OCI-M2 (cell line): ENCODE measurements at regions not wholly inside any gene's neighbourhood (a gene's known extent, or its start where the extent isn't known, plus 50 kb on each side); places are given as distances from the start of the nearest gene placed in this dataset.

Experiments
- DNase-seq: peaks from one replicate; lab custom pipeline; 2025; ENCODE audit not compliant: unreplicated experiment; lab: John Stamatoyannopoulos, UW

- DNase-seq = no peak
These were observed 248.1 kb upstream of the RHOBTB1 start for GRCh38 chr10:61192042-61192441.

GRCh38 chr10:61189912-61190311 lies 245.9 kb upstream of the RHOBTB1 start:
- DNase-seq = no peak

- no peak for DNase-seq
These were observed 244.7 kb upstream of the RHOBTB1 start for GRCh38 chr10:61188691-61189090.

GRCh38 chr10:61188101-61188500 lies 244.1 kb upstream of the RHOBTB1 start:
- DNase-seq = no peak

GRCh38 chr10:61187601-61188000 lies 243.6 kb upstream of the RHOBTB1 start:
- DNase-seq = no peak

- no peak for DNase-seq
These were observed 242.4 kb upstream of the RHOBTB1 start for GRCh38 chr10:61186408-61186807.

- no peak for DNase-seq
These were observed 240.4 kb upstream of the RHOBTB1 start for GRCh38 chr10:61184429-61184828.

- DNase-seq = no peak
These were observed 240.0 kb upstream of the RHOBTB1 start for GRCh38 chr10:61183967-61184366.

- no peak for DNase-seq
These were observed 237.8 kb upstream of the RHOBTB1 start for GRCh38 chr10:61181832-61182231.

GRCh38 chr10:61179771-61180170 lies 235.8 kb upstream of the RHOBTB1 start:
- DNase-seq = no peak

- no peak for DNase-seq
These were observed 232.4 kb upstream of the RHOBTB1 start for GRCh38 chr10:61176424-61176823.

- DNase-seq = no peak
These were observed 231.3 kb upstream of the RHOBTB1 start for GRCh38 chr10:61175316-61175715.

- no peak for DNase-seq
These were observed 229.5 kb upstream of the RHOBTB1 start for GRCh38 chr10:61173450-61173849.

- DNase-seq = no peak
These were observed 228.4 kb upstream of the RHOBTB1 start for GRCh38 chr10:61172182-61172926.

GRCh38 chr10:61170594-61170993 lies 226.6 kb upstream of the RHOBTB1 start:
- DNase-seq = no peak

- no peak for DNase-seq
These were observed 225.3 kb upstream of the RHOBTB1 start for GRCh38 chr10:61169294-61169693.

GRCh38 chr10:61166489-61166888 lies 222.5 kb upstream of the RHOBTB1 start:
- no peak for DNase-seq

GRCh38 chr10:61166065-61166464 lies 222.1 kb upstream of the RHOBTB1 start:
- DNase-seq = no peak

GRCh38 chr10:61164458-61165160 lies 220.6 kb upstream of the RHOBTB1 start:
- no peak for DNase-seq

GRCh38 chr10:61163403-61163802 lies 219.4 kb upstream of the RHOBTB1 start:
- DNase-seq = no peak

GRCh38 chr10:61160253-61160652 lies 216.3 kb upstream of the RHOBTB1 start:
- DNase-seq = no peak

GRCh38 chr10:61159253-61159652 lies 215.3 kb upstream of the RHOBTB1 start:
- DNase-seq = no peak

- no peak for DNase-seq
These were observed 213.2 kb upstream of the RHOBTB1 start for GRCh38 chr10:61157182-61157581.
